Motor neuron (in vitro differentiated cells): ENCODE measurements at regions not wholly inside any gene's neighbourhood (a gene's known extent, or its start where the extent isn't known, plus 50 kb on each side); places are given as distances from the start of the nearest gene placed in this dataset.
"Not testable (repeated sequence)": the region's sequence is repeated elsewhere in the genome, so short reads cannot be mapped to it uniquely, and the experiment has no call there.

Experiments used
- ATAC-seq, 8 experiments: fragments of 200-7000 bp; cut with Tn5 transposase; replicated peaks in 6 of 8; 2 replicates each; pipeline ENCODE4 v1.8.0; 2021; ENCODE audit warnings: mild to moderate bottlenecking in 8 of 8, moderate library complexity in 8 of 8
- H3K27ac ChIP-seq, 2 donors: fragments of 250-450 bp; sonication (Bioruptor Pico); 2 replicates each; pipeline ENCODE4 v1.9.0; 2021; ENCODE audit warnings: antibody characterized with exemption in 2 of 2, mild to moderate bottlenecking in 2 of 2, moderate library complexity in 1 of 2
- H3K4me1 ChIP-seq, 2 donors: fragments of 250-450 bp; sonication (Bioruptor Pico); replicated peaks in 1 of 2; 2 replicates each; pipeline ENCODE4 v1.6.1; 2021; ENCODE audit warnings: antibody characterized with exemption in 2 of 2, mild to moderate bottlenecking in 2 of 2, moderate library complexity in 1 of 2
- H3K4me3 ChIP-seq, 5 donors: fragments of 250-450 bp; sonication (Bioruptor Pico); 2 replicates each; pipeline ENCODE4 v1.9.0; 2021; ENCODE audit warnings: antibody characterized with exemption in 5 of 5, mild to moderate bottlenecking in 5 of 5, moderate library complexity in 4 of 5
- WGBS, 10 experiments: fragments of 450-650 bp; shearing (Covaris generic); methylation state at CpG; one replicate each; pipeline ENCODE4 v1.0.0; 2022; 5-methylcytosine and 5-hydroxymethylcytosine counted together
- in situ Hi-C, 9 experiments: fragments of 400-800 bp; cut with MboI; loops; one replicate each; pipeline ENCODE4 v1.15.0; 2021; ENCODE audit warnings: low sequenced_read_pairs in 9 of 9, low pct_unique_long_range_greater_than_20kb in 2 of 9; ENCODE audit not compliant: unreplicated experiment in 9 of 9

DNA sequence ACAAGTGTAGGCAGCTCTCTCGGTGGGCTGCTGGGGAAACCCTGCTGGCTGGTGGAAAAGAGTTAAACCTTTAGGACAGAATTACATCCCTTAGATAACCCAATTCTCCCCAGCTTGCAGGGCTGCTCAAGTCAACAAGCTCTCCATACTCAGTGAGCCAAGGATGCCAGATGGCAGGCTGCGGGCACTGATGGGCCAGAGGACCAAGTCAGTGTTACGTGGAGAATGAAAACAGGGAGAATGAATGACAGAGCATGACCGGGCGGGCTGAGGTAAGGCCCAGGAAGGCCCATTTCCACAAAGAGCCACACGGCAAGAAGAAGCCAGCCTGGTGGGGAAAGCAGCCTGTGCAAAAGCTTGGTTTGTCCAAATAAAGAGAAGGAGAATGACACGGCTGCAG lies 58.7 kb upstream of the CD93 start:
- Histone ChIP-seq H3K4me3 (no peak overlapping the region), H3K4me1 (peaks cover 0 to 9% of the 10 kb centered on the region in 2 donors), H3K27ac (no peak overlapping the region)
- WGBS, 10 experiments, result 47 to 100% (median 80%) methylated on average over 1 to 7 of the region's 7 CpGs; no CpG with 5 or more reads in 1 of the 10 experiments
- ATAC-seq, result no peak
- in situ Hi-C loops, result no loop called here

DNA sequence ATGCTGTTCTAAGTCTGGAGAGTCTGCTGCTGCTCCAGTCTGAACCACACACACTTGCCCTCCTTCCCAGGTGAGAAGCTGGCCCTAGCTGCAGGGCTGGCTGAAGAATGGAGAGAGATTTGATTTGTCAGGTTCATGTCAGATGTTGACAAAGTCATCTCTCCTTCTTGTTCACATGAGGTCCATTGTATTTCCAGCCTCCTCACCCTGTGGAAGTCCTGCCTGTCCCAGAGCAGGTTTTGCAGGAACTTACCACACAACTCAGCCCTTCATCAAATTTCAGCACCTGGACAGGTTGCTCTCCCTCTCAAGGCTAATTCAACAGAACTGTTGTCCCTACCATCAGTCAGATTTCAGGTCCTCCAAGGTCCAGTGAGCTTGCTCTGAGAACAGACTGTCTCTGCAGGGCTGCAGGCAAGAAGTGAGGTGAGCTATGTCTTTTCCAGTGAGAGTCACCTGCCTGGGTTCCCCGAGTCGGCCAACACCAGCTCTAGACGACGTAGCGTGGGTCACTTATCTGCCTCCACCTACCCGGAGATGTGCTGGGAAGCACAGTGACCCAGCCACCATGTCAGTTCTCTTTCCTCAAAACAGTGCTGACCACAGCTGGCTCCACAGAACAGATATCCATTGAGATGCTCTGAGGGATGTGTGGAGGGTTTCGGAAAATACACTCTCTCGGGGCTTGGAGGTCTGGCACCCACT lies 58.0 kb upstream of the CD93 start:
- 80 to 100% methylated on average over 1 of the region's 8 CpGs; no CpG with 5 or more reads in 8 of the 10 experiments for WGBS, 10 experiments
- H3K4me3 ChIP-seq, result no peak overlapping the region
- in situ Hi-C loops, result no loop called here

DNA sequence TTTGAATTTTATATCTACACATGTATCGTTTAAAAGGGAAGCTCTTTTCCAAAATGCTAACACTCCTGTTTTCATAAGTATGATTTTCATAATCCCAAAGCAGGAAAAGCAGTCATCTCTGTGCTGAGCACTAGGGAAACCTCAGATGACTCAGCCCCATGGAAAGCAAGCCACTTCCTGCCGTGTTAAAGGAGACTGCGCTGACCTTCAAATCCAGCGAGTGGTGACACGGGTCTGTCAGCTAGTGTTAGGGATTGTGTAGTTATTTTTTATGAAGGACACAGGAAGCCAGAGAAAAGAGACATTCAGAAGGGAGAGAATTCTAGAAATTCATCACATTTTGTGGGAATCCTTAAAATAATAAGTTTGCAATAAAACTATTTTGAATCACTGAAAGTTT lies 57.0 kb upstream of the CD93 start:
- peaks cover 0 to 7% of the 10 kb centered on the region in 2 donors for H3K4me1 ChIP-seq
- peak; percentile 9 to 74 (median 52) for ATAC-seq
- H3K4me3 ChIP-seq, result no peak overlapping the region
- WGBS, 10 experiments, result 0 to 71% (median 30%) methylated on average over 1 to 5 of the region's 5 CpGs; no CpG with 5 or more reads in 1 of the 10 experiments
- H3K27ac ChIP-seq, result no peak overlapping the region
- in situ Hi-C loops, result no loop called here

More for the DNA sequence above, 58.0 kb upstream of the CD93 start:
- ATAC-seq, result no peak
- Histone ChIP-seq H3K27ac (no peak overlapping the region), H3K4me1 (peaks cover 0 to 9% of the 10 kb centered on the region in 2 donors)

DNA sequence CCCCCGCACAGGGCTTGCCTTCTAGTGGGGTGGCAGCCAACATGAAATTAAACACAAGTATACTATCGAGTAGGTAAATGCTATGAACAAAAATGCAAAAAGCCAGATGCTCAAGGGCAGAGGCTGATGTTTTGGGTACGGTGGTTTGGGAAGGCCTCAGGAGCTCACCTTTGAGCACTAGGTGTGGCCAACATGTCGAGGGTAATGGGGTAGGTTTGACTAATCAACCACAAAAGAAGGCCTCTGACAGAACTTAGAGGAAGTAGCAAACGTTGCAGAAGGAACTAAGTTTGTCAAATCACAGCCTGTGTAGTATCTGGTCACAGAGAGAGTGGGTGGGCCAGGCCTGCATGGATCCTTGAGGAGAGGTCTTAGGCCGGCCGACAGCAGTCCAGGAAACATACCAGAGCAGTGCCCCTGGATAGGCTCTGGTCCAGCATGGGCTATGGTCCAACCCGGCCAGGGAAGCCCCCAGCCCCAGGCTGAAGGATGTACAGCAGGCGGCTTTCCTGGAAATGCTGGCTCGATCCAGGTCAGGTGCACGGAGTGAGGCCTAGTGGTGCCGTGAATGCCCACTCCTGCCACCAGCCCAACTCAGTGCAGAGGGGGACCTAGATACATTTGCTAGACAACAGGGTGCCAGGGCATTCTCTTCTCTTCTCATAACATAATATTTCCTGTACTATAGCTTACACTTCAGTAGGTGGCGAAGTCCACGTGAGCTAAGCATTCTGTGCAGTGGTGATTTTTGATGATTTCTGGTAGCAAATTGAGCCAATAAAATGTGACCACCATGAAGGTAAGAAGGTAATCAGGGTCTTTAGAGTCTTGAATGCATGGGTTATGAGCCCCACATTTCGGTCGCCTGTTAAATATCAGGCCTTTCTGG lies 56.3 kb upstream of the CD93 start:
- in situ Hi-C loops, result no loop called here
- WGBS, 10 experiments, result 63 to 100% (median 93%) methylated on average over 2 to 9 of the region's 16 CpGs; no CpG with 5 or more reads in 1 of the 10 experiments
- H3K4me1 ChIP-seq, result peaks cover 0 to under 1% of the 10 kb centered on the region in 2 donors
- no peak overlapping the region for H3K27ac ChIP-seq
- H3K4me3 ChIP-seq, result no peak overlapping the region
- peak in 2 of 8 experiments; percentile 6 to 29 for ATAC-seq

DNA sequence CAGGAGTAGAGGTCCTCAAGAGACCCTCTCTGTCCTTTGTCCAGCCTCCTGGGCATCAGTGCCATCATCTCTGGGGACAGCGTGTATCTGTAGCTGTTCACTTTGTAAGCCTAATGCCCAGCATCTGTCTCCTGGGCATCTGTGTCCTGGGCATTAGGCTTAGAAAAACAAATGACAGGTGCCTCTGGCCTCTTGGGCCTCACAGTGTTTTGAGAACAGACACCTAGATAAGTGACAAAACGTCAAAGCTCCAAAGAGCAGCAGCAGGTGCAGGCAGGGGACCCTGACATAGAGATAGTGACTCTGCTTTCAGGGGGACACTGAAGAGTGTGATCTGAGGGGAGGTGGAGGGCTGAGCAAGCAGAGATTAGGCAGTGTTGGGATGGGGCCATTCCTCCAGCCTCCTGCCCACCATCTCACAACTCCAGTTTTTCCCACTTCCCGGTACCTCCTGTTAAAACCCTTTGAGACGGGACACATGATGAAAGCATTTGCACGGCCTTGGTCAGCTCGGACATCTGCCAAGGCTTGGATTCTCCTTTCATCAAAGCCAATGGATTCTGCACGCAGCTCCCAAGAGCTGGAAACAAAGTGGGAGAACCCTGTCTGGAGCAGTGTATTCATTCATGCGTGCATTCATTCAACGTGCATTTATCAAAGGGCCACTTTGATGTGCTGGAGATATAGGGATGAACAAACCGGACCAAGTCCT lies 55.5 kb upstream of the CD93 start:
- in situ Hi-C loops, result no loop called here
- 78 to 100% (median 91%) methylated on average over 1 to 7 of the region's 10 CpGs; no CpG with 5 or more reads in 2 of the 10 experiments for WGBS, 10 experiments
- no peaks in the 10 kb centered on the region for H3K4me1 ChIP-seq
- no peak for ATAC-seq
- no peak overlapping the region for H3K27ac ChIP-seq
- H3K4me3 ChIP-seq, result no peak overlapping the region

GRCh38 chr20:23140991-23141390 lies 54.9 kb upstream of the CD93 start:
- in situ Hi-C loops, result no loop called here
- peak in 2 of 8 experiments; percentile 41 to 53 for ATAC-seq
- 50 to 100% (median 100%) methylated on average over 1 to 4 of the region's 5 CpGs; no CpG with 5 or more reads in 5 of the 10 experiments for WGBS, 10 experiments
- Histone ChIP-seq H3K4me3 (no peak overlapping the region), H3K27ac (no peak overlapping the region), H3K4me1 (no peaks in the 10 kb centered on the region)

DNA sequence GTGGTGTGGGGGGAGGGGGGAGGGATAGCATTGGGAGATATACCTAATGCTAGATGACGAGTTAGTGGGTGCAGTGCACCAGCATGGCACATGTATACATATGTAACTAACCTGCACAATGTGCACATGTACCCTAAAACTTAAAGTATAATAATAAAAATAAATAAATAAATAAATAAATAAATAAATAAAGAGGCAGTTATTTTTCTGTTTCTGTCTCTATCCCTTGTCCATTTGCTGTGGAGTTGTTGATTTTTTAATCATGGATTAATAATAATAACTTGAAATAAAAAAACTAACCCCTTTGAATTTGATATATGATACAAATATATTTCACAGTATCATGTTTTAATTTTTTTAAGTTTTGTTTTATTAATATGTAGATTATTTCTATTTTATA lies 53.9 kb upstream of the CD93 start:
- H3K4me1 ChIP-seq, in situ Hi-C loops, ATAC-seq, H3K4me3 ChIP-seq, H3K27ac ChIP-seq: not testable (repeated sequence)
- WGBS, 10 experiments, result no CpG with 5 or more reads among the region's 1 CpG

- in situ Hi-C loops, result no loop called here
- no peak overlapping the region for H3K27ac ChIP-seq
- WGBS, 10 experiments, result 60 to 100% (median 81%) methylated on average over 1 to 6 of the region's 8 CpGs; no CpG with 5 or more reads in 5 of the 10 experiments
- peak in 1 of 8 experiments; percentile 30 for ATAC-seq
- no peaks in the 10 kb centered on the region for H3K4me1 ChIP-seq
- no peak overlapping the region for H3K4me3 ChIP-seq
Observed at GRCh38 chr20:23139524-23139923, 53.4 kb upstream of the CD93 start.

DNA sequence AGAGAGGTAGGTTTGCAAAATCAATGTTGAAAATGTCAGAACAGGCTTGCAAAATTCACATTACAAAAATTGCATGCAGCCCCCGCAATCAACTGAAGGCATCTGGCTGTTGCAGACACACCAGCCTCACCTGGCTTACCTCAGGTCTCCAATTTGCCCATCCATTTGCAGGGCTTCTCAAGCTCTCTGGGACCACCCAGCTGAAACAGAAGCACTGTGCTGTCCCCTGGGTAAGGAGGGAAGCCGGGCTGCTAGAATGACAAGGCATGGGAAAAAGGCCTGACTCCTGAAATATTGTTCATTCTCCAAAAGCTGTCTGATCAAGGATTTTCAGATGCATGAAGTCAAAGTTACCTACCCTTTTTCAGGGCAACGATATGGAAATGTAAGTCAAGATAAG lies 52.6 kb upstream of the CD93 start:
- no peaks in the 10 kb centered on the region for H3K4me1 ChIP-seq

GRCh38 chr20:23138226-23138625 lies 52.1 kb upstream of the CD93 start:
- in situ Hi-C loops, result no loop called here
- no peak for ATAC-seq
- no peak overlapping the region for H3K4me3 ChIP-seq
- H3K27ac ChIP-seq, result no peak overlapping the region
- 20 to 100% (median 50%) methylated on average over 1 to 2 of the region's 3 CpGs; no CpG with 5 or more reads in 2 of the 10 experiments for WGBS, 10 experiments
- H3K4me1 ChIP-seq, result peaks cover 0 to under 1% of the 10 kb centered on the region in 2 donors

More for the DNA sequence above, 52.6 kb upstream of the CD93 start:
- ATAC-seq, result no peak
- H3K27ac ChIP-seq, result no peak overlapping the region
- in situ Hi-C loops, result no loop called here
- no peak overlapping the region for H3K4me3 ChIP-seq
- WGBS, 10 experiments, result 69 to 100% (median 80%) methylated on average over 1 to 3 of the region's 3 CpGs; no CpG with 5 or more reads in 1 of the 10 experiments

GRCh38 chr20:23136893-23137745 lies 51.0 kb upstream of the CD93 start:
- in situ Hi-C loops, result no loop called here
- Histone ChIP-seq H3K4me1 (peaks cover 0 to 8% of the 10 kb centered on the region in 2 donors), H3K27ac (no peak overlapping the region), H3K4me3 (no peak overlapping the region)
- no peak for ATAC-seq
- WGBS, 10 experiments, result 86 to 100% (median 92%) methylated on average over 1 to 13 of the region's 20 CpGs; no CpG with 5 or more reads in 3 of the 10 experiments
